ENCODE measurements at regions not wholly inside any gene's neighbourhood (a gene's known extent, or its start where the extent isn't known, plus 50 kb on each side); places are given as distances from the start of the nearest gene placed in this dataset.

DNA sequence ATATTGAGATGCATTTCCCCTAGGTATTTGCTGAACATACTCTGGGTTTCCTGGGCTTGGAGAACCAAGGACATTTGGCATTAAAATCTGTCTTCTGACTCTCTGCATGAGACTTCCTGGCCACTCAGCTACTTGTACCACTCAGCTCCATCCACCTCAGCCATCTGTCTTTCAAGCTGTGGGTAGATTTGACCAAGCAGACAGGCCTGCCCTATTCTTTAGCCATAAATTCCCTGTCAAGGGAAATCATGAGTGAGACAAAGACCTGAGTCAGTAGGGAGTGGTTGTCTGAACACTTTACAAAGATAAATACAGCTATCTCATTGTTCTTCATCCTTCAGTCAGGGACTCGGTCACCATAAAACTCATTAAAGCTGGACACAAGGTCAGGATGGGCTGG is 399.1 kb downstream of the GPAM start (continued):
- TF ChIP-seq KDM1A (IDR thresholded peaks at IDR 0.05; ENCODE audit: borderline replicate concordance, low read length) (no peak), NANOG (IDR thresholded peaks at IDR 0.05; ENCODE audit: insufficient read depth, low read depth, low read length, poor library complexity, severe bottlenecking) (no peak), FOSL1 (IDR thresholded peaks at IDR 0.05; ENCODE audit: insufficient read depth, low read depth, low read length) (no peak), POU5F1 (IDR thresholded peaks at IDR 0.05; ENCODE audit: low read depth, low read length) (no peak), NRF1 (IDR thresholded peaks at IDR 0.05; ENCODE audit: low read depth, low read length) (no peak), RBBP5 (IDR thresholded peaks at IDR 0.05; ENCODE audit: borderline replicate concordance, low read depth, low read length) (no peak), EGR1 (IDR thresholded peaks at IDR 0.05; ENCODE audit: borderline replicate concordance, low read depth, low read length) (no peak)
- TF ChIP-seq, protein P1, sequence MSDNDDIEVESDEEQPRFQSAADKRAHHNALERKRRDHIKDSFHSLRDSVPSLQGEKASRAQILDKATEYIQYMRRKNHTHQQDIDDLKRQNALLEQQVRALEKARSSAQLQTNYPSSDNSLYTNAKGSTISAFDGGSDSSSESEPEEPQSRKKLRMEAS (IDR thresholded peaks at IDR 0.05), result no peak

Data from H1 (cell line).